Glutamatergic neuron (in vitro differentiated cells): ENCODE measurements at regions not wholly inside any gene's neighbourhood (a gene's known extent, or its start where the extent isn't known, plus 50 kb on each side); places are given as distances from the start of the nearest gene placed in this dataset.

Source experiments
- DNase-seq: peaks from one replicate; pipeline ENCODE4 v3.0.0; 2022
- H3K27ac Mint-ChIP-seq: one replicate; pipeline ENCODE4 v1.8.0; 2020; ENCODE audit warnings: mild to moderate bottlenecking, mixed read lengths, inconsistent platforms; ENCODE audit not compliant: unreplicated experiment
- H3K27me3 Mint-ChIP-seq: one replicate; pipeline ENCODE4 v1.8.0; 2020; ENCODE audit warnings: mild to moderate bottlenecking, moderate library complexity, mixed read lengths, inconsistent platforms; ENCODE audit not compliant: unreplicated experiment
- H3K36me3 Mint-ChIP-seq: one replicate; pipeline ENCODE4 v1.8.0; 2020; ENCODE audit warnings: mild to moderate bottlenecking, mixed read lengths, inconsistent platforms; ENCODE audit not compliant: unreplicated experiment
- H3K4me1 Mint-ChIP-seq: one replicate; pipeline ENCODE4 v1.8.0; 2020; ENCODE audit warnings: mild to moderate bottlenecking, low read depth, mixed read lengths, inconsistent platforms; ENCODE audit not compliant: unreplicated experiment
- H3K4me3 Mint-ChIP-seq: one replicate; pipeline ENCODE4 v1.8.0; 2020; ENCODE audit warnings: mild to moderate bottlenecking, mixed read lengths, inconsistent platforms; ENCODE audit not compliant: unreplicated experiment
- H3K9me3 Mint-ChIP-seq: one replicate; pipeline ENCODE4 v1.8.0; 2020; ENCODE audit warnings: mild to moderate bottlenecking, moderate library complexity, mixed read lengths, inconsistent platforms; ENCODE audit not compliant: unreplicated experiment
- TF ChIP-seq, protein P1 (sequence below): fragments of 200-600 bp; sonication (generic); IDR thresholded peaks from one replicate; pipeline ENCODE4 v1.5.0; 2021; ENCODE audit not compliant: partially characterized antibody, unreplicated experiment

DNA sequence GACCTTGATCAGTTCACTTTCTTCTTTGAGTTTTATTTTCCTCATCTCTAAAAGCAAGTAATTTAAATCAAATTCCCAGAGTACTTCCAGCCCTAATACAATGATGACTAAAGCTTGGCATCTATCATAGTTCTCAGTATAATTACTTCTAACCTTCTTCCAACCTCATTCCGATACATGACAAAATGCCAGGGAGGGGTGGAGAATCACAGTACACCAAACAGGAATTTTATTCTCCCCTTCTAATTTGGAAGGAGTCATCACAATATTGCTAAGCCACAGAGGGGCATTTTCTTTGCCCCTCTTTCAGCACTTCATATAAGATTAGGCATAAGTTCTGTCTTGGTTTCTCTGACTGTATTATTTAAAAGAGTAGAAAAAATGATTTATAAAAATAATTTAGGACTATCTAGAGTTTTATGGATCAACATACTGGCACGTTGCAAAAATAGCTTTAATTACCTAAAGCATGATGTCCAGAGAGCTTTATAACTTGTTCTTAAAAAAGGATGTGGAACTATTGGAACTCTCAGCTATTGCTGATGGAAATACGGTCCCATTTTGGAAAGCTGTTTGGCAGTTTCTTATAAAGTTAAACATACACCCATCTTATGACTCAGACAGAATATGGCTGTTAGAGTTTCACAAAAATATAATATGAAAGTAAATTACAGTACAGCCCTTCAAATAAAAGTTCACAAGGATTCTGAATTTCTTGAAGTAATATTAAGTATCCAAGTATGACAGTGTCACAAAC is 86.9 kb upstream of the UBE2E2 start:
- Mint-ChIP-seq H3K4me1 (no peaks in the 10 kb centered on the region), H3K9me3 (no peaks in the 10 kb centered on the region), H3K27me3 (no peaks in the 10 kb centered on the region), H3K4me3 (no peak overlapping the region), H3K36me3 (no peaks in the 10 kb centered on the region), H3K27ac (no peak overlapping the region)
- TF ChIP-seq, protein P1, sequence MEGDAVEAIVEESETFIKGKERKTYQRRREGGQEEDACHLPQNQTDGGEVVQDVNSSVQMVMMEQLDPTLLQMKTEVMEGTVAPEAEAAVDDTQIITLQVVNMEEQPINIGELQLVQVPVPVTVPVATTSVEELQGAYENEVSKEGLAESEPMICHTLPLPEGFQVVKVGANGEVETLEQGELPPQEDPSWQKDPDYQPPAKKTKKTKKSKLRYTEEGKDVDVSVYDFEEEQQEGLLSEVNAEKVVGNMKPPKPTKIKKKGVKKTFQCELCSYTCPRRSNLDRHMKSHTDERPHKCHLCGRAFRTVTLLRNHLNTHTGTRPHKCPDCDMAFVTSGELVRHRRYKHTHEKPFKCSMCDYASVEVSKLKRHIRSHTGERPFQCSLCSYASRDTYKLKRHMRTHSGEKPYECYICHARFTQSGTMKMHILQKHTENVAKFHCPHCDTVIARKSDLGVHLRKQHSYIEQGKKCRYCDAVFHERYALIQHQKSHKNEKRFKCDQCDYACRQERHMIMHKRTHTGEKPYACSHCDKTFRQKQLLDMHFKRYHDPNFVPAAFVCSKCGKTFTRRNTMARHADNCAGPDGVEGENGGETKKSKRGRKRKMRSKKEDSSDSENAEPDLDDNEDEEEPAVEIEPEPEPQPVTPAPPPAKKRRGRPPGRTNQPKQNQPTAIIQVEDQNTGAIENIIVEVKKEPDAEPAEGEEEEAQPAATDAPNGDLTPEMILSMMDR, result no peak
- DNase-seq, result no peak

DNA sequence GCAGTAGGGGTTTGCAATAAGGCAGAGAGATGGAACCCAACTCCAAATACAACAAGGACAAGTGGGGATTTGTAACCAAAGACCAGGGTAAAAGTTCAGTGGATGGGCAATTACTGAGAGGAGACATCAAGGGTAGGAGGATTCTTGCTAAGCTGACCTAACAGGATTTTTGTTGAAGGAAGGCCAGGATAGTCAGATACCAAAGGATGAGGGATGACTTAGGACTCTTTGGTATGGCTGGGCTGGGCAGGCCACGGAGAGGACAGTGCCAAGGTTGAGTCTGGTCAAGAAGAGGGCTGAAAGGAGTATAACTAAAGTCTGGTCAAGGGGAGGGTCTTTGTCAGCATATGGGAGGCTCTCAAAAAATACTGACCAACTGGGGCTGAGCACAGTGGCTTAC is 85.3 kb upstream of the UBE2E2 start:
- TF ChIP-seq, protein P1, result no peak
- H3K4me1 Mint-ChIP-seq, result no peaks in the 10 kb centered on the region
- no peak overlapping the region for H3K27ac Mint-ChIP-seq
- H3K9me3 Mint-ChIP-seq, result no peaks in the 10 kb centered on the region
- no peak for DNase-seq
- no peak overlapping the region for H3K4me3 Mint-ChIP-seq
- H3K27me3 Mint-ChIP-seq, result no peaks in the 10 kb centered on the region
- H3K36me3 Mint-ChIP-seq, result no peaks in the 10 kb centered on the region

DNA sequence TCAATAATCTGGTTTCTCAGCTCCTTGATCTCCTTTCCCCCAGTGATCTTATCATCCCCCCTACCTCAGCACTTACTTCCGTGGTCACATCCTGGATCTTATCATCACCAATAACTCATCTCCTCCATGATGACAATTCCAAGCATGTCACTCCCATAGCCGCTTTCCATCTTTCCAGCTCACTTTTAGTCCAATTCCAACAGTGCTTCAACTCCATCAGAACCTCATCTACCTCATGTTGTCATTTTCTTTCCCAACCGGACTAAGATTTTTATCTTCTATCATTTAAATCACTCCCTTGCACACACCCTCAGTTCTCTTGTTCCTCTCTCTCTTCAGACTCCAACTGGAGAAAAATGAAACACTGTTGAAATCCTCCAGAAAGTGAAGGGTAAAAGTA is 75.9 kb upstream of the UBE2E2 start:
- Mint-ChIP-seq H3K4me3 (no peak overlapping the region), H3K9me3 (no peaks in the 10 kb centered on the region), H3K36me3 (no peaks in the 10 kb centered on the region), H3K4me1 (no peaks in the 10 kb centered on the region), H3K27ac (no peak overlapping the region), H3K27me3 (no peaks in the 10 kb centered on the region)
- TF ChIP-seq, protein P1, result no peak
- no peak for DNase-seq

DNA sequence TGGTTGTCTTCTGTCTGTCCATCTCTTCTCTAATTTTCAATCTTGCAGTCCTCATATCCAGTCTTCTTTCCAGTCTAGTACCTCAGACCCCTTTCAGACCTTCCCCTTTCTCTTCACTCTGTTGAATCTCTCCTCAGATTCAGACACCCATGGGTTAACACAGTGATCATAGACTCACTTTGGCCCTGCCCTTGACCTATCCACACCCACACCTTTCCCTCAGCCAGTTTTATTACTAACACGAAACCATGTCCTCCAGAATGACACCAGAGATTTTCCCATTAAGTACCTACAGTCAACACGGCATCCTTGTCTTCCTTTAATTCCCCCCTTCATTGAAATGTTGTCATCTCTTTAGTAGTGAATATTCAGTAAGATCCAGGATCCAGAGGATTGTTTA is 74.5 kb upstream of the UBE2E2 start:
- H3K4me1 Mint-ChIP-seq, result no peaks in the 10 kb centered on the region
- no peaks in the 10 kb centered on the region for H3K27me3 Mint-ChIP-seq
- TF ChIP-seq, protein P1, result no peak
- H3K27ac Mint-ChIP-seq, result no peak overlapping the region
- DNase-seq, result no peak
- no peaks in the 10 kb centered on the region for H3K36me3 Mint-ChIP-seq
- H3K4me3 Mint-ChIP-seq, result no peak overlapping the region
- no peaks in the 10 kb centered on the region for H3K9me3 Mint-ChIP-seq

DNA sequence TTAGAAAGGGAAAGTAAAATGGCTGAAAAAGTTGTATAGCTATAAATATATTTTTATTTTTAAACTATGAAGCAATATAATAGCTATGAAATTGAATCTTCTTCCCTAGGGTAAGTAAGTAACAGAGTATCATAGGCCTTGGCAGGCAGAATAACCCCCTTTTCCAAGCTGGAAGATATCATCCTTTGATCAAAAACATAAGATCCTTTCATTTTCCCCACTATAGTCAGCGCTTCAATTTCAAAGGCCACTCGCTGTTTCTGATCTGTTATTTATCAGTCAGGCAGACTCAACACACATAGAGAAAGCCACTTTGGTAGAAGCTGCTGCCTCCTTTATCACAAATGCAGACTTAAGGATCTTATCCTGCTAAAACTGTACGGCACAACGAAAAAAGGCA is 74.0 kb upstream of the UBE2E2 start:
- H3K36me3 Mint-ChIP-seq, result no peaks in the 10 kb centered on the region
- TF ChIP-seq, protein P1, result no peak
- no peak overlapping the region for H3K27ac Mint-ChIP-seq
- no peaks in the 10 kb centered on the region for H3K9me3 Mint-ChIP-seq
- no peaks in the 10 kb centered on the region for H3K27me3 Mint-ChIP-seq
- no peaks in the 10 kb centered on the region for H3K4me1 Mint-ChIP-seq
- no peak overlapping the region for H3K4me3 Mint-ChIP-seq
- DNase-seq, result no peak
